HCT116 (cell line): ENCODE measurements at regions not wholly inside any gene's neighbourhood (a gene's known extent, or its start where the extent isn't known, plus 50 kb on each side); places are given as distances from the start of the nearest gene placed in this dataset.

Source experiments
- ATAC-seq: fragments of 200-7000 bp; cut with Tn5 transposase; 2 replicates; pipeline ENCODE4 v1.9.1; 2020; ENCODE audit warnings: mild to moderate bottlenecking, moderate library complexity
- BruUV-seq: library from RNA; stranded (reverse); fragments of 400-500 nt; replicated peaks from 2 replicates; lab custom pipeline; 2021; lab: Mats Ljungman, UMichigan
- CTCF ChIA-PET: fragments of 300-600 bp; sonication (Branson Sonifier 250); formaldehyde crosslinking; loops from one replicate; lab custom pipeline; 2021; ENCODE audit warnings: antibody characterized with exemption; lab: Charles Lee
- POLR2A ChIA-PET: fragments of 300-600, 350-600 bp; sonication (Branson Sonifier 250); formaldehyde crosslinking; loops from one replicate; lab custom pipeline; 2021; ENCODE audit warnings: antibody characterized with exemption; lab: Charles Lee
- RAD21 ChIA-PET, 2 experiments: fragments of 300-600 bp; sonication (Branson Sonifier 250); formaldehyde crosslinking; loops; one replicate each; lab custom pipeline; 2023; ENCODE audit warnings: low total read pairs in 2 of 2; ENCODE audit not compliant: uncharacterized antibody in 2 of 2, unreplicated experiment in 2 of 2, low non-redundant PET in 1 of 2; lab: Charles Lee
- DNase-seq: peaks from one replicate; pipeline ENCODE4 v3.0.0-alpha.2; 2010; ENCODE audit warnings: low read depth, low spot score
- H2AFZ ChIP-seq: fragments of 200-600 bp; shearing (Covaris generic), sonication (generic); 2 replicates; pipeline ENCODE4 v1.6.1; 2017; ENCODE audit warnings: low read depth, mixed run types, mixed read lengths, antibody characterized with exemption, low read length; ENCODE audit not compliant: poor library complexity, severe bottlenecking
- H3K27ac ChIP-seq: 2 replicates; pipeline ENCODE4 v1.5.1; 2012; ENCODE audit warnings: low read depth, low read length
- H3K27me3 ChIP-seq: fragments of 200-600 bp; sonication (generic); 2 replicates; pipeline ENCODE4 v1.6.1; 2016; ENCODE audit warnings: mixed run types, low read length, mixed read lengths; ENCODE audit not compliant: insufficient read depth
- H3K36me3 ChIP-seq, 2 experiments: fragments of 200-500 bp in 1 of 2; fragments of 200-600 bp in 1 of 2; sonication (Bioruptor generic) in 1 of 2; sonication (generic) in 1 of 2; 2 replicates each; pipeline versions ENCODE4 v1.5.1 to v1.6.1; 2014 to 2016; ENCODE audit warnings: low read length in 2 of 2, inconsistent platforms in 1 of 2, mixed read lengths in 1 of 2, mixed run types in 1 of 2; ENCODE audit not compliant: insufficient read depth in 2 of 2, control insufficient read depth in 1 of 2
- H3K4me1 ChIP-seq, 2 experiments: fragments of 200-600 bp in 1 of 2; sonication (generic) in 1 of 2; 2 replicates each; pipeline versions ENCODE4 v1.5.1 to v1.6.1; 2012 to 2017; ENCODE audit warnings: low read length in 2 of 2, inconsistent platforms in 1 of 2, mild to moderate bottlenecking in 1 of 2, mixed read lengths in 1 of 2, mixed run types in 1 of 2, moderate library complexity in 1 of 2; ENCODE audit not compliant: insufficient read depth in 2 of 2, control insufficient read depth in 1 of 2
- H3K4me2 ChIP-seq: fragments of 200-600 bp; sonication (generic); 2 replicates; pipeline ENCODE4 v1.6.1; 2017; ENCODE audit warnings: mixed run types, low read length, mixed read lengths
- H3K4me3 ChIP-seq, 2 experiments: fragments of 200-600 bp in 1 of 2; sonication (generic) in 1 of 2; replicated peaks in 1 of 2; 2 replicates each; pipeline ENCODE4 v1.5.1; 2011 to 2016; ENCODE audit warnings: low read length in 2 of 2, control low read depth in 1 of 2, low read depth in 1 of 2, mild to moderate bottlenecking in 1 of 2, mixed read lengths in 1 of 2, mixed run types in 1 of 2
- H3K79me2 ChIP-seq: fragments of 200-600 bp; sonication (generic); 2 replicates; pipeline ENCODE4 v1.6.1; 2017; ENCODE audit warnings: mild to moderate bottlenecking, mixed run types, low read length, moderate library complexity, mixed read lengths; ENCODE audit not compliant: insufficient read depth
- H3K9ac ChIP-seq: fragments of 200-600 bp; sonication (generic); 2 replicates; pipeline ENCODE4 v1.6.1; 2016; ENCODE audit warnings: low read length, mixed read lengths
- H3K9me2 ChIP-seq: fragments of 200-600 bp; sonication (generic), shearing (Covaris generic); 2 replicates; pipeline ENCODE4 v1.6.1; 2017; ENCODE audit warnings: mixed run types, mild to moderate bottlenecking, moderate library complexity; ENCODE audit not compliant: insufficient read depth
- H3K9me3 ChIP-seq, 2 experiments: fragments of 200-500 bp in 1 of 2; fragments of 200-600 bp in 1 of 2; sonication (Bioruptor generic) in 1 of 2; sonication (generic) in 1 of 2; 2 replicates each; pipeline ENCODE4 v1.6.1; 2014 to 2017; ENCODE audit warnings: low read length in 2 of 2, mixed read lengths in 2 of 2, inconsistent platforms in 1 of 2, low read depth in 1 of 2, mild to moderate bottlenecking in 1 of 2, mixed run types in 1 of 2, moderate library complexity in 1 of 2; ENCODE audit not compliant: control insufficient read depth in 1 of 2, insufficient read depth in 1 of 2
- H4K20me1 ChIP-seq: fragments of 200-600 bp; sonication (generic), shearing (Covaris generic); 2 replicates; pipeline ENCODE4 v1.6.1; 2017; ENCODE audit warnings: mixed run types, mild to moderate bottlenecking, moderate library complexity; ENCODE audit not compliant: insufficient read depth
- CBX3 ChIP-seq: IDR thresholded peaks from 2 replicates; pipeline ENCODE4 v1.6.1; 2012; ENCODE audit warnings: low read depth
- EGR1 ChIP-seq: IDR thresholded peaks from 2 replicates; pipeline ENCODE4 v1.6.1; 2012; ENCODE audit warnings: low read depth
- ELF1 ChIP-seq: IDR thresholded peaks from 2 replicates; pipeline ENCODE4 v1.6.1; 2012; ENCODE audit warnings: low read depth, borderline replicate concordance
- EZH2phosphoT487 ChIP-seq: fragments of 200-600 bp; IDR thresholded peaks from 2 replicates; pipeline ENCODE4 v1.6.1; 2018; ENCODE audit warnings: antibody characterized with exemption, borderline replicate concordance
- JUND ChIP-seq: IDR thresholded peaks from 2 replicates; pipeline ENCODE4 v1.6.1; 2012
- RAD21 ChIP-seq: IDR thresholded peaks from 2 replicates; pipeline ENCODE4 v1.6.1; 2012; ENCODE audit warnings: low read depth, mild to moderate bottlenecking
- SIN3A ChIP-seq: IDR thresholded peaks from 2 replicates; pipeline ENCODE4 v1.6.1; 2012; ENCODE audit warnings: low read depth
- SP1 ChIP-seq: IDR thresholded peaks from 2 replicates; pipeline ENCODE4 v1.6.1; 2012; ENCODE audit warnings: low read depth
- TCF7L2 ChIP-seq: IDR thresholded peaks from 2 replicates; pipeline ENCODE4 v1.7.0; 2011; ENCODE audit warnings: borderline replicate concordance, inconsistent platforms; ENCODE audit not compliant: insufficient read depth, insufficient read length; ENCODE audit errors: extremely low read depth
- YY1 ChIP-seq: IDR thresholded peaks from 2 replicates; pipeline ENCODE4 v1.6.1; 2011; ENCODE audit warnings: low read length, low read depth, moderate library complexity, mild to moderate bottlenecking; ENCODE audit not compliant: insufficient replicate concordance; ENCODE audit errors: extremely low read depth
- ZFX ChIP-seq: fragments of 450-650 bp; IDR thresholded peaks from 2 replicates; pipeline ENCODE4 v1.6.1; 2017
- ZNF274 ChIP-seq: fragments of 200-500 bp; sonication (Bioruptor generic); IDR thresholded peaks from 2 replicates; pipeline ENCODE4 v1.6.1; 2014; ENCODE audit warnings: mild to moderate bottlenecking, low read depth, low read length, inconsistent platforms
- intact Hi-C: fragments of 100-400 bp; cut with micrococcal nuclease; formaldehyde crosslinking; loops from 2 replicates; pipeline ENCODE4 v1.10.0; 2022
- TF ChIP-seq, protein P1 (sequence below): IDR thresholded peaks from 2 replicates; pipeline ENCODE4 v1.6.1; 2012
- TF ChIP-seq, protein P2 (sequence below): IDR thresholded peaks from 2 replicates; pipeline ENCODE4 v1.6.1; 2012

DNA sequence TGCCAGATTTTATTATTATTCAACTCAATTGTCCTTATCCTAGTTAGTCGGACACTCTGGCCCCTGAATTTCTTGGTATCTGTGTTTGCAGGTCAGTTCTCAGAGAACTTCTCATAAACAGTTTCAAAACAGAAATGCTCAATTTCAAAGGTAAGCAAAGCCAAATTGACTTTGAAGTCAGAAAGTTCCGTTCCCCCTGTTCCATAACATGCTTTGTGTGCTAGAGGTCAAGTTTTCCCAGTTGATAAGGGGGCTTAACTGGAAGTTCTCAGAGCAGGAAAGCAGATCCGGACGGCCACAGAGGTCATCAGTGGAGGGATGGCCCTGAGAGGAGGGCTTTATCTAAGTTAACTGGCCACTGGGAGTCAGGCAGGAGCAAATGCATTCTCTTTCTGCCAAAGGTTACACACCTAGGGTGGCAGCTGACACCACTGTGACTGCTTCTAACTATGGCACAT, 417.2 kb downstream of the COG6 start:
- Histone ChIP-seq H3K36me3 (no peaks in the 10 kb centered on the region), H2AFZ (no peak overlapping the region), H3K79me2 (no peaks in the 10 kb centered on the region), H3K9me3 (no peaks in the 10 kb centered on the region), H3K4me1 (no peaks in the 10 kb centered on the region), H3K9ac (no peak overlapping the region), H3K4me2 (no peak overlapping the region), H3K27ac (no peak overlapping the region), H3K27me3 (no peaks in the 10 kb centered on the region), H3K4me3 (no peak overlapping the region), H4K20me1 (no peaks in the 10 kb centered on the region), H3K9me2 (no peaks in the 10 kb centered on the region)
- ATAC-seq (no peak), DNase-seq (no peak)
- ChIA-PET CTCF (no interaction called here), RAD21 (no interaction called here), POLR2A (no interaction called here)
- no TSS peak for BruUV-seq
- no peak for TF ChIP-seq YY1
- TF ChIP-seq SIN3A, result no peak
- no peak for TF ChIP-seq ZNF274
- TF ChIP-seq ELF1, result no peak
- TF ChIP-seq, protein P1, sequence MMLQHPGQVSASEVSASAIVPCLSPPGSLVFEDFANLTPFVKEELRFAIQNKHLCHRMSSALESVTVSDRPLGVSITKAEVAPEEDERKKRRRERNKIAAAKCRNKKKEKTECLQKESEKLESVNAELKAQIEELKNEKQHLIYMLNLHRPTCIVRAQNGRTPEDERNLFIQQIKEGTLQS, result no peak
- TF ChIP-seq TCF7L2, result no peak
- no peak for TF ChIP-seq EZH2phosphoT487
- TF ChIP-seq JUND, result no peak
- TF ChIP-seq RAD21, result no peak
- TF ChIP-seq EGR1, result no peak
- TF ChIP-seq, protein P2, sequence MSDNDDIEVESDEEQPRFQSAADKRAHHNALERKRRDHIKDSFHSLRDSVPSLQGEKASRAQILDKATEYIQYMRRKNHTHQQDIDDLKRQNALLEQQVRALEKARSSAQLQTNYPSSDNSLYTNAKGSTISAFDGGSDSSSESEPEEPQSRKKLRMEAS, result no peak
- no peak for TF ChIP-seq SP1
- no peak for TF ChIP-seq CBX3
- TF ChIP-seq ZFX, result no peak
- intact Hi-C loops, result loop anchor here (5.0 kb wide), 1 partner anchor 600 kb away; no protein-coding TSS in a partner anchor
